Colonic mucosa (tissue), 4 donors: ENCODE measurements at regions not wholly inside any gene's neighbourhood (a gene's known extent, or its start where the extent isn't known, plus 50 kb on each side); places are given as distances from the start of the nearest gene placed in this dataset.

ENCODE experiments used
- DNase-seq: peaks from one replicate; pipeline ENCODE4 v3.0.0-alpha.2; 2020
- H3K27ac ChIP-seq: fragments of 200-600 bp; one replicate; pipeline ENCODE4 v1.8.0; 2021
- H3K27me3 ChIP-seq: fragments of 200-600 bp; one replicate; pipeline ENCODE4 v1.8.0; 2021
- H3K36me3 ChIP-seq: fragments of 200-600 bp; one replicate; pipeline ENCODE4 v1.8.0; 2021
- H3K4me1 ChIP-seq: fragments of 200-600 bp; one replicate; pipeline ENCODE4 v1.8.0; 2021; ENCODE audit warnings: mild to moderate bottlenecking
- H3K4me3 ChIP-seq: fragments of 200-600 bp; one replicate; pipeline ENCODE4 v1.8.0; 2021
- H3K9ac ChIP-seq, 2 donors: one replicate each; pipeline ENCODE4 v1.7.0; 2013; ENCODE audit warnings: control low read depth in 2 of 2, low read depth in 2 of 2, low read length in 2 of 2
- H3K9me3 ChIP-seq: fragments of 200-600 bp; one replicate; pipeline ENCODE4 v1.8.0; 2021
- intact Hi-C: fragments of 100-400 bp; cut with DNase I; formaldehyde crosslinking; loops from one replicate; pipeline ENCODE4 v1.14.1; 2022
- TF ChIP-seq, protein P1 (sequence below): fragments of 200-600 bp; IDR thresholded peaks from one replicate; pipeline ENCODE4 v1.8.0; 2022; ENCODE audit warnings: antibody characterized with exemption, mild to moderate bottlenecking
- donor health status: healthy.
- donor health status: DM: no; HTN: no; CAD: no.
- donor health status: DM: no; HTN: no; CAD: no.

DNA sequence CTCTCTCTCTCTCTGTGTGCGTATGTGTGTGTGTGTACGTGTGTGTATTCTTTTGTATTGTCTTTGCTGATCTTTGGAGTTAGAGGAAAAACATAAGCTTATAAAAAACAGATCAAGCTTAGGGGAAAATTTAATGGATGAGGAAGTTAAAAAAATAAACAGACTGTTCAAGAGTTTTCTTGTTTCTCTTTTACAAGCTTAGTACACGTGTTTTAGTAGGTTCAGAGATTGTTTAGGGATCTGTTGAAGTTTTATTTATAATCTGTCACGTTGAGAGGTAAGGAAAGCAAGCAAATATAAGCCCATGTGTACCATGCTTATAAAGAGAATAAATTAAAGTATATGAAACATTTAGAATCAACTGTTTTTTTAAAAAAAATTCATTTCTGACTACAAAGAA is 1470.3 kb upstream of the NUDT12 start:
- intact Hi-C loops = no loop called here
- no peaks in the 10 kb centered on the region for H3K36me3 ChIP-seq
- H3K9ac ChIP-seq = no peak overlapping the region
- DNase-seq = no peak
- no peaks in the 10 kb centered on the region for H3K4me1 ChIP-seq
- TF ChIP-seq, protein P1, sequence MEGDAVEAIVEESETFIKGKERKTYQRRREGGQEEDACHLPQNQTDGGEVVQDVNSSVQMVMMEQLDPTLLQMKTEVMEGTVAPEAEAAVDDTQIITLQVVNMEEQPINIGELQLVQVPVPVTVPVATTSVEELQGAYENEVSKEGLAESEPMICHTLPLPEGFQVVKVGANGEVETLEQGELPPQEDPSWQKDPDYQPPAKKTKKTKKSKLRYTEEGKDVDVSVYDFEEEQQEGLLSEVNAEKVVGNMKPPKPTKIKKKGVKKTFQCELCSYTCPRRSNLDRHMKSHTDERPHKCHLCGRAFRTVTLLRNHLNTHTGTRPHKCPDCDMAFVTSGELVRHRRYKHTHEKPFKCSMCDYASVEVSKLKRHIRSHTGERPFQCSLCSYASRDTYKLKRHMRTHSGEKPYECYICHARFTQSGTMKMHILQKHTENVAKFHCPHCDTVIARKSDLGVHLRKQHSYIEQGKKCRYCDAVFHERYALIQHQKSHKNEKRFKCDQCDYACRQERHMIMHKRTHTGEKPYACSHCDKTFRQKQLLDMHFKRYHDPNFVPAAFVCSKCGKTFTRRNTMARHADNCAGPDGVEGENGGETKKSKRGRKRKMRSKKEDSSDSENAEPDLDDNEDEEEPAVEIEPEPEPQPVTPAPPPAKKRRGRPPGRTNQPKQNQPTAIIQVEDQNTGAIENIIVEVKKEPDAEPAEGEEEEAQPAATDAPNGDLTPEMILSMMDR = no peak
- H3K9me3 ChIP-seq = no peaks in the 10 kb centered on the region
- no peak overlapping the region for H3K4me3 ChIP-seq
- H3K27me3 ChIP-seq = no peaks in the 10 kb centered on the region
- no peak overlapping the region for H3K27ac ChIP-seq

DNA sequence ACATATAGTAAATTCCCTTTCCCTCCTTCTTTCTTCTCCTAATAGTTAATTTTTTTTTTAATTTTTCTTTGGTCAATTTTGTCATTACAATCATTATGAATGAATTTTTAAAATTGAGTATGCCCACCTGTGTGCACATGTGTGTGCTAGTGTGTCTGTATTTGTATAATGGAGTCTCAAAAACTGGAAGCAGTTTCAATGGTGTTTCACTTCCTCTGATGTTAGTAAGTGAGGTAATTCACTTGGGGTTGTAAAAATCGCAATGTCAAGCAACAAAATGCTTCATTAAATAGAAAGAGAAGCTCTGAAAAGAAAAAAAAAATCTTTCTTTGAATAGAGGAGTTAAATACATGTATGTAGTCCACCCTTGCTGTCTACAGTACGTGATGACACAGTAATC is 1467.6 kb upstream of the NUDT12 start:
- no peak for DNase-seq
- Histone ChIP-seq H3K27me3 (no peaks in the 10 kb centered on the region), H3K36me3 (no peaks in the 10 kb centered on the region), H3K9ac (no peak overlapping the region), H3K4me1 (no peaks in the 10 kb centered on the region), H3K4me3 (no peak overlapping the region), H3K27ac (no peak overlapping the region), H3K9me3 (no peaks in the 10 kb centered on the region)
- intact Hi-C loops = no loop called here
- TF ChIP-seq, protein P1 = no peak

DNA sequence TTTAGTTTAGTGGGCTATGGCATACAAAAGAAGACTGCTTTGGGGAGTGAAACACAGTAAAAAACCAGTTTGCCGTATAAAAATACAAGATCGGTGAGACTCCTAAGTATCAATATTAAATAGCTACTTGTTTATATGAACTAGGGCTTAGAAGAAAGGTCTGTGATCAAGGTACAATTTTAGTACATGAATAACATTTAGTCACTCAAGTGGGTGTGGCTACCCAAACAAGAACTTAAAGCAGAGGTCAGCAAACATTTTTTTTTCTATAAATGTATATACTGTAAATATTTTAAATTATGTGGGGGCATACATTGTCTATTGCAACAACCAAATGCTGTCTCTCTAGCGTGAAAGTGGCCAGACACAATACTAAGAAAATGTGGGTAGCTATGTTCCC is 1452.5 kb upstream of the NUDT12 start:
- H3K9ac ChIP-seq = no peak overlapping the region
- intact Hi-C loops = no loop called here
- TF ChIP-seq, protein P1 = no peak

DNA sequence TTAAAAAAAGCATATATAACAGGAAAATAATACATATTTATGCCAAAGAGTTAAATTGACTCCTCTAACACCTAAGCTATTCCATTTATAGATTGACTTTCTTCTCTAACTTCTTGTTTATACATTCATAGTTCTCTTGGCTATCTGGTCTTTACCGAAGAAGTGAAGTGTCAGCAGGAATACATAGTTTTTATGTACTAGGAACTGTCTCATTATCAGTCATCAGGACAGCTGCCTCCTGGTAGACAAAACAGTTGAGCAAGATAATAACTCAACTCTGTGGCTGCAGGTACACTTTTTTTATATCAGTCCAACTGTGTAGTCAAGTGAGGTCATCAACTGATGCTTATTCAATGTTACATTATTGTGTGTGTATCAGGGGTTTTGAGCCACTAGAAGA is 1436.0 kb upstream of the NUDT12 start:
- H3K4me3 ChIP-seq = no peak overlapping the region
- TF ChIP-seq, protein P1 = no peak
- H3K36me3 ChIP-seq = no peaks in the 10 kb centered on the region
- no peak overlapping the region for H3K9ac ChIP-seq
- no peaks in the 10 kb centered on the region for H3K27me3 ChIP-seq
- H3K9me3 ChIP-seq = no peaks in the 10 kb centered on the region
- H3K4me1 ChIP-seq = no peaks in the 10 kb centered on the region
- intact Hi-C loops = no loop called here
- H3K27ac ChIP-seq = no peak overlapping the region
- DNase-seq = no peak

More for the DNA sequence above, 1452.5 kb upstream of the NUDT12 start:
- Histone ChIP-seq H3K9me3 (no peaks in the 10 kb centered on the region), H3K4me1 (no peaks in the 10 kb centered on the region), H3K27ac (no peak overlapping the region), H3K36me3 (no peaks in the 10 kb centered on the region), H3K4me3 (no peak overlapping the region), H3K27me3 (no peaks in the 10 kb centered on the region)
- DNase-seq = no peak

DNA sequence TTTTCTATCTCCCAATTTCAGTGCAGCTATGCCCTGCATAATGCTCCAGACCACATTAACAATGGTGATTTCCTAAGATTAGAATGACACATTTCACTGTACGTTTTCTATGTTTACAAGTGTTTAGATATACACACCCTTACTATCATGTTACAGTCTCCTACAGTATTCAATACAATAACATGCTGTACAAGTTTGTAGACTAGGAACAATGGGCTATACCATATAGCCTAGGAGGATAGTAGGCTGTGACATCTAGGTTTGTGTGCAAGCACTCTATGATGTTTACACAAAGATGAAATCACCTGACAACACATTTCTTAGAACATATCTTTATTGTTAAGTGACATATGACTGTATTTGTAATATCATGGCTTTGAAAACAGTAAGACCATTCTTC is 1435.6 kb upstream of the NUDT12 start:
- Histone ChIP-seq H3K27me3 (no peaks in the 10 kb centered on the region), H3K36me3 (no peaks in the 10 kb centered on the region), H3K4me3 (no peak overlapping the region), H3K9me3 (no peaks in the 10 kb centered on the region), H3K4me1 (no peaks in the 10 kb centered on the region), H3K9ac (no peak overlapping the region), H3K27ac (no peak overlapping the region)
- intact Hi-C loops = no loop called here
- TF ChIP-seq, protein P1 = no peak
- no peak for DNase-seq

DNA sequence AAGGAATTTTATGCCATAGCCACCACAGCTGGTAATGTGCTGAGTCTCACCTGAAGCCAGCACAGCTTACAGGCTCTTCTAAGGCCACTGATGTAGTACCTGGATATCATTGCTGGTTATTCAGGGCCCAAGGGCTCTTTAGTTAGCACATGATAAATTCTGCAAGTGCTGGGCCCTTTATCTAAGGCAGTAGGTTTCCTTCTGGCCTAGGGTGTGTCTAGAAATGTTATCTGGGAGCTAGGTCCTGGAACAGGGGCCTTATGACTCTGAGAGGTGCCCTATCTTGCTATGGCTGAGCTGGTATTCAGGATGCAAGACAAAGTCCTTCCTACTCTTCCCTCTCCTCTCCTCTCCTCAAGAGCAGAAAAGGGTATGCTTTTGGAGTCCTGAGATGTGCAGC is 1424.5 kb upstream of the NUDT12 start:
- Histone ChIP-seq H3K4me3 (no peak overlapping the region), H3K9me3 (no peaks in the 10 kb centered on the region), H3K27ac (no peak overlapping the region), H3K36me3 (no peaks in the 10 kb centered on the region), H3K27me3 (no peaks in the 10 kb centered on the region), H3K9ac (no peak overlapping the region), H3K4me1 (no peaks in the 10 kb centered on the region)
- DNase-seq = no peak
- intact Hi-C loops = no loop called here
- TF ChIP-seq, protein P1 = no peak
